Activated T-cell treated with anti-CD3 and anti-CD28 coated beads for 24 hours (primary cell): ENCODE measurements at regions not wholly inside any gene's neighbourhood (a gene's known extent, or its start where the extent isn't known, plus 50 kb on each side); places are given as distances from the start of the nearest gene placed in this dataset.
"Not testable (repeated sequence)": the region's sequence is repeated elsewhere in the genome, so short reads cannot be mapped to it uniquely, and the experiment has no call there.

Experiments used
- DNase-seq: peaks from one replicate; pipeline ENCODE4 v3.0.0-alpha.2; 2020; ENCODE audit warnings: low read depth

DNA sequence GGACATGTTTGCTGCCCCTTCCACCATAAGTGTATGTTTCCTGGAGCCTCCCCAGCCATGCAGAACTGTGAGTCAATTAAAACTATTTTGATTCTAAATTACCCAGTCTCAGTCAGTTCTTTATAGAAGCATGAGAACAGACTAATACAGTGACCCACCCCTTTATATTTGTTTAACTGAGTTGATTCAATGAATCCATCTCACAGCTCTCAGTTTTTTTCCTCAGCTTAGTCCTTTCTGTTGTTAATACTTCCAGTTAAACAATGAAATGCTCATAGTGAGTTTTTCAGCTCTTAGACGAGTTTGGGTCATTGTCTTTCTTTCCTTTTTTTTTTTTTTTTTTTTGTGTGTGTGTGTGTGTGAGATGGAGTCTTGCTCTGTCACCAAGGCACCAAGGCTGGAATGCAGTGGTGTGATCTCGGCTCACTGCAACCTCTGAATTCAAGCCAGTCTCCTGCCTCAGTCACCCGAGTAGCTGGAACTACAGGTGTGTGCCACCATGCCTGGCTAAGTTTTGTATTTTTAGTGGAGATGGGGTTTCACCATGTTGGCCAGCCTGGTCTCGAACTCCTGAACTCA, 627.4 kb downstream of the SPATA31A7 start:
- not testable (repeated sequence) for DNase-seq

DNA sequence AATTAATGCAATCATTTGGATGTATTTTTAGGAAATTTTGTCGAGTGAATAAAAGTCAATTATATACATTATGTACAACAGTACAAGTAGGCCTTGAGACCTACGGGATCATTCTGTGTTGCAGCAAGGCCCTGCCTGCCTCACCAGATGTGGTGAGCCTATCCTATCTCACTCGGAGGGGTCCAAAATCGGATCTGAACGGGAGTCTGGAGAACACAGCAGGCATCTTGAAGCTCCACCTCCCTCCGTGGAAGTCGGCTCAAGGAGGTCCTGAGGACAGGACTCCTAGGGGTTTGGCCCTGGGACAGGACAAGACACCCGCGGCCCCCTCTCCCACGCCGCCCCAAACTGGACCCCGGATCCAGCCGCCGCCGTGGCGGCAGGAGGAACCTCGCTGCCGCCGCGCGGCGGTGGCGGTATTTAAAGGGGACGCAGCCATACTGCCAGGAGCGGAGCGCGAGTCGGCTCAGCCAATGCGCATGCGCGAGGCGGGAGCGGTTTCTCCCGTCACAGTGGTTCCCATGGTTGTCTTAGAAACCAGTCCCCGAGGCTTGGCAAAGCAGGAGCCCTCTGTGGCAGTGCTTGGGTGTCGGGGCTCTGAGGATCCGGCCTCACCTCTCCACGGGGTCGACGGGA, 663.9 kb downstream of the SPATA31A7 start:
- DNase-seq, result peak; percentile 86

DNA sequence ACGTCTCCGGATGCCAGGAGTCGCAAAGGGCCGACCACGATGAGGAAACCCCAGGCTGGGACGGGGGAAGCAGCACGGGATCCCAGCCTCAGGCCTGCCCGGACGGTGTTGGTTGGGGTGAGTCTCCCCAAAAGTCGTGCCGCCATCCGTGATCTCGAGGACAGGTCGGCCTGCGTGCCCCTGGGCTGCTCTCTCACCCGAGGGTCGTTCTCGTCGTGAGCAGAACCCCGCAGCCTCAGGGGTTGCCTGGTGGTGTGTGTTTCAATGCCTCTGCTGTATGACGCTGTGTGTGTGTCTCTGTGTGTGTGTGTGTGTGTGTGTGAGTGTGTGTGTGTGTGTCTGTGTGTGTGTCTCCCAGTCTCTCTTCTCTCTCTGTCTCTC, 664.4 kb downstream of the SPATA31A7 start:
- DNase-seq, result peak; percentile 0

DNA sequence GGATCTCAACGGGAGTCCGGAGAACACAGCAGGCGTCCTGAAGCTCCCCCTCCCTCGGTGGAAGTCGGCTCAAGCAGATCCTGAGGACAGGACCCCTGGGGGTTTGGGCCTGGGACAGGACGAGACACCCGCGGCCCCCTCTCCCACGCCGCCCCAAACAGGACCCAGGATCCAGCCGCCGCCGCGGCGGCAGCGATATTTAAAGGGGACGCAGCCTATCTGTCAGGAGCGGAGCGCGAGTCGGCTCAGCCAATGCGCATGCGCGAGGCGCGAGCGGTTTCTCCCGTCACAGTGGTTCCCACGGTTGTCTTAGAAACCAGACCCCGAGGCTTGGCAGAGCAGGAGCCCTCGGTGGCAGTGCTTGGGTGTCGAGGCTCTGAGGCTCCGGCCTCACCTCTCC, 666.4 kb downstream of the SPATA31A7 start:
- DNase-seq, result not testable (repeated sequence)

DNA sequence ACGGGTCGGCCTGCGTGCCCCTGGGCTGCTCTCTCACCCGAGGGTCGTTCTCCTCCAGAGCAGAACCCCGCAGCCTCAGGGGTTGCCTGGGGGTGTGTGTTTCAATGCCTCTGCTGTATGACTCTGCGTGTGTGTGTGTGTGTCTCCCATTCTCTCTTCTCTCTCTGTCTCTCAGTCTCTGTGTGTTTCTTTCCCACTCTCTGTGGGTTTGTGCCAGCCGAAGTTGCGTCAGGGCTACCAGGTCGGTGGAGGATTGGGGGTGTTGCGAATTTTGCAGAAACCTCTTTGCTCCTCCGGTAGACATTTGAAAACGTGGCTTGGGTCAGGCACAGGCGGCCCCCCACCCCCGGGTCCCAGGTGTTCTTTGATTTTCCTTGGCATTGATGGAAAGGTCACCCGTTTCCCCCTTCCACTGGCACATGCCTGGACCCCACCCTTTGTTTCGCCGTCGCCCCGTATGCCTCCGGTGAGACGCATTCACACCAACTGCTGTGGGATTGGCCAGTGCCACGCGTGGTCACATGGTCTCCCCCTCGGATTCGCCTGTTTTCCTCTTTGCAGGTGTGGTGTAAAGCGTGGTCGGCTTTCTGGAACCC, 667.1 kb downstream of the SPATA31A7 start:
- DNase-seq, result peak; percentile 0

DNA sequence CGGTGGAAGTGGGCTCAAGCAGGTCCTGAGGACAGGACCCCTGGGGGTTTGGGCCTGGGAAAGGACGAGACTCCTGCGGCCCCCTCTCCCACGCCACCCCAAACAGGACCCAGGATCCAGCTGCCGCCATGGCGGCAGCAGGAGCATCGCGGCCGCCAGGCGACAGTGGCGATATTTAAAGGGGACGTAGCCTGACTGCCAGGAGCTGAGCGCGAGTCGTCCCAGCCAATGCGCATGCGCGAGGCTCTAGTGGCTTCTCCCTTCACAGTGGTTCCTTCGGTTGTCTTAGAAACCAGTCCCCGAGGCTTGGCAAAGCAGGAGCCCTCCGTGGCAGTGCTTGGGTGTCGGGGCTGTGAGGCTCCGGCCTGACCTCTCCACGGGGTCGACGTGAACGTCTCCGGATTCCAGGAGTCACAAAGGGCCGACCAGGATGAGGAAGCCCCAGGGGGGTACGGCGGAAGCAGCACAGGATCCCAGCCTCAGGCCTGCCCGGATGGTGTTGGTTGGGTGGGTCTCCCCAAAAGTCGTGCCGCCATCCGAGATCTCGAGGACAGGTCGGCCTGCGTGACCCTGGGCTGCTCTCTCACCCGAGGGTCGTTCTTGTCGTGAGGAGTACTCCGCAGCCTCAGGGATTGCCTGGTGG, 668.0 kb downstream of the SPATA31A7 start:
- not testable (repeated sequence) for DNase-seq

DNA sequence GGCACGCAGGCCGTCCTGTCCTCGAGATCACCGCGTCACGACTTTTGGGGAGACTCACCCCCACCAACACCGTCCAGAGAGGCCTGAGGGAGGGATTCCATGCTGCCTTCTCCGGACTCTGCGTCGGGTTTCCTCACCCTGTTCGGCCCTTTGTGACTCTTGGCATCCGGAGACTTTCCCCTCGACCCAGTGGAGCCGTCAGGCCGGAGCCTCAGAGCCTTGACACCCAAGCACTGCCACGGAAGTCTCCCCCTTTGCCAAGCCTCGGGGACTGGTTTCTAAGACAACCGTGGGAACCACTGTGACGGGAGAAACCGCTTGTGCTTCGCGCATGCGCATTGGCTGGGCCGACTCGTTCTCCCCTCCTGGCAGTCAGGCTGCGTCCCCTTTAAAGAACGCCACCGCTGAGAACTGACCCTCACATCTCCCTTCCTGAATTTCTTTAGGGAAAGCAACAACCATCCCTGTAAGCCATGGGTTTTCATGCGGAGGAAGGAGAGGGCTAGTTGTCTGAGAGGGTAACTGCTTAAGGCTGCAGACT, 672.7 kb downstream of the SPATA31A7 start:
- peak; percentile 40 for DNase-seq

DNA sequence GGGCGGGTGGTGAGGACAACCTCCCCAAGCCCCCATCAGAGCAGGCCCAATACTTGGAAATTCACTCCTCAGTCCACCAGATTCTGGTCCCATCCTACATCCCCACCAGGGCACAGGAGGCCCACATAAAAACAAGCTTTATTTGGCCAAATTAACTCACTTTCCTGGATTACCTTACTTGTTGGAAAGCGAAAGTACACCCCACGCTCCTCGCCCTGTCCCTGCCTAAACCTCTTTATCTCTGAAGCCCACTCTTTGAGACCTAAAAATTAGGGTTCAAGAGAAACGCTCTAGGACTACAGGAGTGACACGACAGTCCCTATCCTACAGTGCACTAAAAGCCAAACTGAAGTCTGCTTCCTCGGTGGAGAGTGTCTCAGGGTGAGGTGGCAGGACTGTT, 674.6 kb downstream of the SPATA31A7 start:
- DNase-seq, result not testable (repeated sequence)

DNA sequence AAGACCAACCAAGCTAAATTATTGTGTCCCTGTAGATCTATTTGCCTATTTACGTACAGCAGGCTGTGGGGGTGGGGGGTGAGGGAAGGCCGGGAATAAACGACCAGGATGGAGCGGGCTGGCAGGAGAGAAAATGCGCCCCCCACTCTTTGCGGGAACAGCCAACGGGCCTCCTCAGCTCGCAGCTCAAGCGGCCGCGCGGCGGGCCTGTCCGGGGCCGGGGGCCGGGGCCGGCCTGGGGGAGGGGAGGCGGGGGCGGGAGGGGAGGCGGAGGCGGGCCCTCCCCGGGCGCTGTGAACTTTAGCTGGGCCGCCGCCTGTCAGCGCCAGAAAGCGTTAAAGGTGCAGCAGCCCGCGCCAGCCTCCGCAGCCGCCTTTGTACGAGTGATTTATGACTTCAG, 679.1 kb downstream of the SPATA31A7 start:
- DNase-seq, result not testable (repeated sequence)

DNA sequence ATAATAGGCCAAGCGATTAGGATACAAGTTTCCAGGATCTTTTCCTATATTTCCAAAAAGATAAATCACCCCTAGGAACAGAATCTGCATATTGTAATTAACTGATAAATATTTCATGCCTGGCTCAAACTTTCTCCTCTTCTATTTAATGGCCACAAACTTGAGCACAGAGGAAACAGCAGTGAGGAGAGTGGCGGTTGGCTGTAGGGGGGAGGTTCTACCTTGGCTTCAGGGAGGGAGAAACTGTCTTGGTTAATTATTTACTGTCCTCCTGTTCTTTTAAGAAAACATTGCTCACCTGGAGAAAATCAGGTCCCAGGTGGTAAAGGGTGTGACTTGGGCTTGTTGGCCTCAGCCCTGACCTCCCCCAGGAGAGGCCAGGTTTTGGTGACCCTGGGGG, 682.5 kb downstream of the SPATA31A7 start:
- not testable (repeated sequence) for DNase-seq
